H1 (cell line): ENCODE measurements at regions not wholly inside any gene's neighbourhood (a gene's known extent, or its start where the extent isn't known, plus 50 kb on each side); places are given as distances from the start of the nearest gene placed in this dataset.

Experiments used
- CREB1 ChIP-seq: IDR thresholded peaks from 2 replicates; pipeline ENCODE4 v1.6.1; 2012; ENCODE audit warnings: inconsistent platforms
- EP300 ChIP-seq, 2 experiments: IDR thresholded peaks; 1 replicate in 1 of 2; 2 replicates in 1 of 2; pipeline ENCODE4 v1.6.1; 2011 to 2012; ENCODE audit warnings: low read depth in 2 of 2, low read length in 2 of 2, mild to moderate bottlenecking in 2 of 2, borderline replicate concordance in 1 of 2, inconsistent platforms in 1 of 2, moderate library complexity in 1 of 2
- FOSL1 ChIP-seq: IDR thresholded peaks from 2 replicates; pipeline ENCODE4 v1.6.1; 2011; ENCODE audit warnings: mild to moderate bottlenecking, low read depth, low read length, moderate library complexity; ENCODE audit not compliant: insufficient read depth
- JUN ChIP-seq: IDR thresholded peaks from 2 replicates; pipeline ENCODE4 v1.6.1; 2011; ENCODE audit warnings: low read depth, mild to moderate bottlenecking, improper control_type of control experiment, low read length
- KDM1A ChIP-seq: fragments of 200-600, 300-600 bp; sonication (generic); IDR thresholded peaks from 2 replicates; pipeline ENCODE4 v1.7.1; 2016; ENCODE audit warnings: mild to moderate bottlenecking, low read length, borderline replicate concordance
- NRF1 ChIP-seq: IDR thresholded peaks from 2 replicates; pipeline ENCODE4 v1.6.1; 2011; ENCODE audit warnings: mild to moderate bottlenecking, low read depth, low read length, improper control_type of control experiment
- POLR2A ChIP-seq, 2 experiments: IDR thresholded peaks; 1 replicate in 1 of 2; 2 replicates in 1 of 2; pipeline ENCODE4 v1.6.1; 2011; ENCODE audit warnings: low read depth in 2 of 2, low read length in 2 of 2, mild to moderate bottlenecking in 2 of 2; ENCODE audit errors: control extremely low read depth in 1 of 2
- POLR2AphosphoS5 ChIP-seq: IDR thresholded peaks from 2 replicates; pipeline ENCODE4 v1.6.1; 2011; ENCODE audit warnings: low read depth, low read length
- SP1 ChIP-seq: IDR thresholded peaks from 2 replicates; pipeline ENCODE4 v1.6.1; 2011; ENCODE audit warnings: low read depth, low read length
- YY1 ChIP-seq: IDR thresholded peaks from 2 replicates; pipeline ENCODE4 v1.6.1; 2011; ENCODE audit warnings: low read depth, mild to moderate bottlenecking, low read length
- TF ChIP-seq, protein P1 (sequence below), 3 experiments: IDR thresholded peaks; 1 replicate in 2 of 3; 2 replicates in 1 of 3; pipeline versions ENCODE4 v1.5.1 to v1.6.1; 2011; ENCODE audit warnings: low read length in 3 of 3, mild to moderate bottlenecking in 3 of 3, inconsistent platforms in 2 of 3, low read depth in 1 of 3, moderate library complexity in 1 of 3; ENCODE audit not compliant: insufficient read depth in 1 of 3; ENCODE audit errors: control extremely low read depth in 1 of 3
- TF ChIP-seq, protein P2 (sequence below): IDR thresholded peaks from 2 replicates; pipeline ENCODE4 v1.6.1; 2011; ENCODE audit warnings: low read length, improper control_type of control experiment
- TF ChIP-seq, protein P3 (sequence below): IDR thresholded peaks from 2 replicates; pipeline ENCODE4 v1.6.1; 2012; ENCODE audit warnings: inconsistent platforms

DNA sequence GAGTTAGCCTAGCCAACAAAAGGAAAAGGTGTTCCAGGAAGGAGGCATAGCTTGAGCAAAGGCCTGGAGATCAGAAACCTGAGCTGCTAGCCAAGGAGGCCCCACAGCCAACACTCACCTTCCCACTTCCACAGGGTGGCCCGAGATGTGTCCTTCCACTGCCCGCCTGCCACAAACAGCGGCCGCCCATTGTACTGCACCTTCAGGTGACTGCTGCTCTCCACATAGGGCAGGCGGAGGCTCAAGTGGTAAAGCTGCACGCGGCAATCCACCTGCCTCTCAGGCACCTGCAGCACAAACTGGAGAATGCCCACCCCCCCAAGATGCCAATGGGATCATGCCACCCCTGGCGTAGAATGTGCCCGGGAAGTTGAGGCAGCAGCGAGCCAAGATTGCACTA lies 111.5 kb downstream of the RMI2 start:
- TF ChIP-seq POLR2A (IDR thresholded peaks at IDR 0.05; ENCODE audit: control extremely low read depth in 1 of 2, low read depth in 2 of 2, low read length in 2 of 2) (no peak), NRF1 (no peak), POLR2AphosphoS5 (no peak), CREB1 (no peak), YY1 (no peak), FOSL1 (no peak), JUN (no peak), KDM1A (no peak), EP300 (IDR thresholded peaks at IDR 0.05; ENCODE audit: borderline replicate concordance in 1 of 2, low read depth in 2 of 2, low read length in 2 of 2) (no peak), SP1 (no peak)
- TF ChIP-seq, protein P1, sequence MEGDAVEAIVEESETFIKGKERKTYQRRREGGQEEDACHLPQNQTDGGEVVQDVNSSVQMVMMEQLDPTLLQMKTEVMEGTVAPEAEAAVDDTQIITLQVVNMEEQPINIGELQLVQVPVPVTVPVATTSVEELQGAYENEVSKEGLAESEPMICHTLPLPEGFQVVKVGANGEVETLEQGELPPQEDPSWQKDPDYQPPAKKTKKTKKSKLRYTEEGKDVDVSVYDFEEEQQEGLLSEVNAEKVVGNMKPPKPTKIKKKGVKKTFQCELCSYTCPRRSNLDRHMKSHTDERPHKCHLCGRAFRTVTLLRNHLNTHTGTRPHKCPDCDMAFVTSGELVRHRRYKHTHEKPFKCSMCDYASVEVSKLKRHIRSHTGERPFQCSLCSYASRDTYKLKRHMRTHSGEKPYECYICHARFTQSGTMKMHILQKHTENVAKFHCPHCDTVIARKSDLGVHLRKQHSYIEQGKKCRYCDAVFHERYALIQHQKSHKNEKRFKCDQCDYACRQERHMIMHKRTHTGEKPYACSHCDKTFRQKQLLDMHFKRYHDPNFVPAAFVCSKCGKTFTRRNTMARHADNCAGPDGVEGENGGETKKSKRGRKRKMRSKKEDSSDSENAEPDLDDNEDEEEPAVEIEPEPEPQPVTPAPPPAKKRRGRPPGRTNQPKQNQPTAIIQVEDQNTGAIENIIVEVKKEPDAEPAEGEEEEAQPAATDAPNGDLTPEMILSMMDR (IDR thresholded peaks at IDR 0.05; ENCODE audit: control extremely low read depth in 1 of 3, insufficient read depth in 1 of 3, low read depth in 1 of 3, low read length in 3 of 3), result no peak
- TF ChIP-seq, protein P2, sequence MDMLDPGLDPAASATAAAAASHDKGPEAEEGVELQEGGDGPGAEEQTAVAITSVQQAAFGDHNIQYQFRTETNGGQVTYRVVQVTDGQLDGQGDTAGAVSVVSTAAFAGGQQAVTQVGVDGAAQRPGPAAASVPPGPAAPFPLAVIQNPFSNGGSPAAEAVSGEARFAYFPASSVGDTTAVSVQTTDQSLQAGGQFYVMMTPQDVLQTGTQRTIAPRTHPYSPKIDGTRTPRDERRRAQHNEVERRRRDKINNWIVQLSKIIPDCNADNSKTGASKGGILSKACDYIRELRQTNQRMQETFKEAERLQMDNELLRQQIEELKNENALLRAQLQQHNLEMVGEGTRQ, result no peak
- TF ChIP-seq, protein P3, sequence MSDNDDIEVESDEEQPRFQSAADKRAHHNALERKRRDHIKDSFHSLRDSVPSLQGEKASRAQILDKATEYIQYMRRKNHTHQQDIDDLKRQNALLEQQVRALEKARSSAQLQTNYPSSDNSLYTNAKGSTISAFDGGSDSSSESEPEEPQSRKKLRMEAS, result no peak
